Ishikawa (cell line): ENCODE measurements at regions not wholly inside any gene's neighbourhood (a gene's known extent, or its start where the extent isn't known, plus 50 kb on each side); places are given as distances from the start of the nearest gene placed in this dataset.

ENCODE experiments used
- RAD21 ChIP-seq: IDR thresholded peaks from 2 replicates; pipeline ENCODE4 v1.6.1; 2012; ENCODE audit warnings: low read depth
- YY1 ChIP-seq: IDR thresholded peaks from 2 replicates; pipeline ENCODE4 v1.6.1; 2012; ENCODE audit warnings: low read depth

- no peak for TF ChIP-seq YY1
- TF ChIP-seq RAD21: no peak
Measured at GRCh38 chr1:193308438-193308837, 122.0 kb upstream of the B3GALT2 start.
